NB4 (cell line): ENCODE measurements at regions not wholly inside any gene's neighbourhood (a gene's known extent, or its start where the extent isn't known, plus 50 kb on each side); places are given as distances from the start of the nearest gene placed in this dataset.

Source experiments
- CTCF ChIP-seq: IDR thresholded peaks from one replicate; pipeline ENCODE4 v1.5.1; 2012; ENCODE audit warnings: low read depth, low read length
- MAX ChIP-seq: IDR thresholded peaks from 2 replicates; pipeline ENCODE4 v1.6.1; 2011; ENCODE audit warnings: low read depth, low read length
- MYC ChIP-seq: IDR thresholded peaks from 2 replicates; pipeline ENCODE4 v1.6.1; 2011; ENCODE audit warnings: low read depth, low read length
- POLR2A ChIP-seq: IDR thresholded peaks from 2 replicates; pipeline ENCODE4 v1.6.1; 2011; ENCODE audit warnings: mild to moderate bottlenecking; ENCODE audit not compliant: insufficient read length; ENCODE audit errors: extremely low read depth

- TF ChIP-seq CTCF, result no peak
- no peak for TF ChIP-seq MYC
- no peak for TF ChIP-seq POLR2A
- TF ChIP-seq MAX, result no peak
Measured at GRCh38 chr2:145935016-145935415, 1415.1 kb upstream of the ZEB2 start.
